ENCODE measurements at regions not wholly inside any gene's neighbourhood (a gene's known extent, or its start where the extent isn't known, plus 50 kb on each side); places are given as distances from the start of the nearest gene placed in this dataset.
"Not testable (repeated sequence)": the region's sequence is repeated elsewhere in the genome, so short reads cannot be mapped to it uniquely, and the experiment has no call there.

DNA sequence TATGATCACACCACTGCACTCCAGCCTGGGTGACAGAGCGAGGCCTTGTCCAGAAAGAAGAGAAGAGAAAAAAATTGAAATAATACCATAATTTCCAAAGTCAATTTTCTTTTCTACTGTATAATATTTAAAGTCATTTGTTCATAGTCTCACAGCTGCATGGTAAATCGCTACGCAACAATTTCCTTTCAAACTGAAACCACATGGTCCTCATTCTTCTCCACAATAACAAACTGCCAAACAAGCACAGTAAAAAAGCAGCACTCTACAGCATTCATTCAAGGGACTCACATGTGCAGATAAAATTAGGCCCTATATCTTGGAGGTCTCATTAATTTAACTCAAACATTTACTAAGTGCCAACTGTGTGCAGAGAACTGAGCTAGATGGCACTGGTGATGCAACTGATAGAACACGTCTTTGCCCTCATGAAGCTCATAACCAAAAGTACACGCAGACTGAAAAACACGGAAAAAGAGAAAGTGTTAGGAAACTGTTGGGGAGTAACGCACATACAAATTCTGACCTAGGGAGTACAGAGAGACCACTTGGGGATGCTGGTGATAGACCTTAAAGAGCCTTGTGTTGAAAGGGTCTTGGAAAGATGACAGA lies 68.4 kb upstream of the SRRM3 start:
- ChIA-PET POLR2A (no interaction called here), CTCF (interaction anchor here (0.9 to 2.5 kb wide), 4 partner anchors 10 to 220 kb away, joined by 3 to 8 read pairs (median 4); no protein-coding TSS in a partner anchor)
- Mint-ChIP-seq H3K9me3 (ENCODE audit: low read depth) (no peaks in the 10 kb centered on the region), H3K27me3 (no peaks in the 10 kb centered on the region), H3K4me1 (peaks cover 34% of the 10 kb centered on the region), H3K36me3 (ENCODE audit: low read depth) (no peaks in the 10 kb centered on the region), H3K27ac (peak overlapping the region; percentile 64), H3K4me3 (peak overlapping the region; percentile 33)
- intact Hi-C loops (cut with DNase I, micrococcal nuclease): loop anchor here (1.0 to 10.0 kb wide), 3 partner anchors 10 to 268 kb away; partner anchors contain the start of genes MDH2 (in 1 of the 2) and STYXL1 (in 1 of the 2)
- DNase-seq (no peak), ATAC-seq (peak; percentile 62)

DNA sequence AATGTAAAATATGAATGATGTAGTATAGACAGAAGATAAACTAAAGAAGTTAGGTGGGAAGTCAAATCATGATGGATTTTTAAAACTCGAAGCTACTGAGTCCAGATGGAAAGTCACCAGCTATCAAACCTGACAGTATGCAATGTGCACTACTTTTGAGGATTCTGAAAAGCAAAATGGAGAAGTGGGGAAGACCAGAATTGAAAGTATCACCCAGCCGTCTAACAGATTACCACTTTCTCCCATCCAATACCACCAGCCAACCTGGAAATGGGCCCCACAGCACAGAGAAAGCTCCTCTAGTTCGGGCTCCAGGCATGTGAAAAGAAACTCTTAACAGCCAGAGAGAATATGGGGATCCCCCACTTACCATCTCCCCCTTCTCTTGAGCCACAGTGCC lies 67.9 kb upstream of the SRRM3 start:
- peak overlapping the region; percentile 33 for H3K4me3 Mint-ChIP-seq
- H3K4me1 Mint-ChIP-seq: peaks cover 39% of the 10 kb centered on the region
- ATAC-seq: no peak
- H3K9me3 Mint-ChIP-seq (ENCODE audit: low read depth): no peaks in the 10 kb centered on the region
- peak overlapping the region; percentile 64 for H3K27ac Mint-ChIP-seq
- ChIA-PET CTCF (interaction anchor here (0.9 to 2.5 kb wide), 3 partner anchors 9 to 23 kb away, joined by 3 to 8 read pairs (median 5); no protein-coding TSS in a partner anchor), POLR2A (no interaction called here)
- no peaks in the 10 kb centered on the region for H3K27me3 Mint-ChIP-seq
- intact Hi-C loops (cut with DNase I, micrococcal nuclease): loop anchor here (1.0 to 10.0 kb wide), 3 partner anchors 9 to 269 kb away; partner anchors contain the start of genes MDH2 (in 1 of the 2) and STYXL1 (in 1 of the 2)
- DNase-seq: no peak
- no peaks in the 10 kb centered on the region for H3K36me3 Mint-ChIP-seq (ENCODE audit: low read depth)

DNA sequence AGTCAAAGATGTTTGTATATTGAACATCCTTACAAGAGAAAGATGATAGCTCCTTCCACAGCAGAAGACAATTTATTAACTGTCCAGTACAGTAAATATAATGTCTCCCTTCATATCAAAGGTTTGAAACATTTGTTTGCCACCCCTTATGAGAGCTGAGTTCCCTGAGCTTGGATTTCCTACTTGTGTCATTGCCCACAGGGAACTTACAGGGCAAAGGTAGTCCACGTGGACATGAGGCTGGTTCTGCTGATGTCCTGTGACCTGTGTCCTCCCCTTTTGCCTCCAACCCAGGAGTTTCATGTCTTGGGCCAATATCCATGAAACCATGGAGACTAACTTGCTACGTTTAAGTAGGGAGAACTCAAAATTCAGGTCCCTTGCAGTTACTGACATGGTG lies 66.4 kb upstream of the SRRM3 start:
- POLR2A ChIA-PET; ATAC-seq; H3K36me3 Mint-ChIP-seq (ENCODE audit: low read depth); H3K27ac Mint-ChIP-seq; H3K4me3 Mint-ChIP-seq; DNase-seq; H3K27me3 Mint-ChIP-seq; H3K9me3 Mint-ChIP-seq (ENCODE audit: low read depth); CTCF ChIA-PET: not testable (repeated sequence)
- H3K4me1 Mint-ChIP-seq: peaks cover 39% of the 10 kb centered on the region
- intact Hi-C loops (cut with DNase I, micrococcal nuclease): loop anchor here (10.0 kb wide), 2 partner anchors 90 to 270 kb away; partner anchors contain the start of genes MDH2 (in 1 of the 2) and STYXL1 (in 1 of the 2)

GRCh38 chr7:76138577-76139313 lies 63.0 kb upstream of the SRRM3 start:
- ChIA-PET CTCF (interaction anchor here (0.6 to 1.2 kb wide), 3 partner anchors 10 to 32 kb away, joined by 3 to 6 read pairs (median 4); no protein-coding TSS in a partner anchor), POLR2A (interaction anchor here (1.0 kb wide), 1 partner anchor 90 kb away, joined by 3 read pairs; the partner anchor contains the start of gene MDH2)
- not testable (repeated sequence) for H3K36me3 Mint-ChIP-seq (ENCODE audit: low read depth); H3K4me3 Mint-ChIP-seq; H3K9me3 Mint-ChIP-seq (ENCODE audit: low read depth); H3K27ac Mint-ChIP-seq; H3K27me3 Mint-ChIP-seq
- ATAC-seq (peak; percentile 20), DNase-seq (peak; percentile 22)
- peaks cover 25% of the 10 kb centered on the region for H3K4me1 Mint-ChIP-seq
- intact Hi-C loops (cut with DNase I, micrococcal nuclease): loop anchor here (10.0 kb wide), 2 partner anchors 94 to 274 kb away; partner anchors contain the start of genes MDH2 (in 1 of the 2) and STYXL1 (in 1 of the 2)

DNA sequence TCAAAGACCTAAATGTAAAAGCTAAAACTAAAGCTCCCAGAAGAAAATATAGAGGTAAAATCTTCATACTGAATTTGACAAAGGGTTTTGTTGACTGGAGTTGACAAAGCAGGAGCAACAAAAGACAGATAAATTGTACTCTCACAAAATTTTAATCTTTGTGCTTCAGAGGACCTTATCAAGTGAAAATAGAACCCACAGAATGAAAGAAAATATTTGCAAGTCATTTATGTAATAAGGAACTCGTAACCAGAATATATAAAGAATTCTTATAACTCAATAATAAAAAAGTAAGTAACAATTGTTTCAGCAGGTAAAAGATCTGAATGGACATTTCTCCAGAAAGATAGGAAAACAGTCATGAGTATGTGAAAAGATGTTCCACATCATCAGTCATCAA lies 62.0 kb upstream of the SRRM3 start:
- Mint-ChIP-seq H3K4me3 (no peak overlapping the region), H3K4me1 (peaks cover 24% of the 10 kb centered on the region), H3K9me3 (ENCODE audit: low read depth) (no peaks in the 10 kb centered on the region), H3K27me3 (no peaks in the 10 kb centered on the region), H3K36me3 (ENCODE audit: low read depth) (no peaks in the 10 kb centered on the region), H3K27ac (no peak overlapping the region)
- ATAC-seq (no peak), DNase-seq (no peak)
- ChIA-PET POLR2A (no interaction called here), CTCF (no interaction called here)
- intact Hi-C loops (cut with DNase I, micrococcal nuclease): loop anchor here (10.0 kb wide), 2 partner anchors 95 to 275 kb away; partner anchors contain the start of genes MDH2 (in 1 of the 2) and STYXL1 (in 1 of the 2)

GRCh38 chr7:76140259-76140658 lies 61.4 kb upstream of the SRRM3 start:
- H3K4me3 Mint-ChIP-seq; POLR2A ChIA-PET; H3K9me3 Mint-ChIP-seq (ENCODE audit: low read depth); H3K36me3 Mint-ChIP-seq (ENCODE audit: low read depth); intact Hi-C loops (cut with DNase I, micrococcal nuclease); ATAC-seq; DNase-seq; H3K27ac Mint-ChIP-seq; CTCF ChIA-PET; H3K27me3 Mint-ChIP-seq: not testable (repeated sequence)
- peaks cover 29% of the 10 kb centered on the region for H3K4me1 Mint-ChIP-seq

DNA sequence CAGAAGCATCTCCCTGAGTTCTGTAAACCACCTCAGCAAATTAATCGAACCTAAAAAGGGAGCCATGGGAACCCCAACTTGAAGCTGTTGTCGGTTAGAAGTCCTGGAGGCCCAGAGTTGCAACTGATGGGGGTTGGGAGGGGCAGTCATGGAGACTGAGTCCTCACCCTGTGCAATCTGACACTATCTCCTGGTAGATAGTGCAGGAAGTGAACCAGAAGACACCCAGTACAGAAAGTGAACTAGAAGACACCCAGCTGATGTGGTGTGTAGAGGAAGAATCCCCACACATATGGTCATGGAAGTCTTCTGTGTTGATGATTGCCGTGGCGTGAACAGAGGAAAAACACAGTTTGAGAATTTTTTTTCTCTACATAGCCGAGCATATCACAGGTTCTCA lies 58.8 kb upstream of the SRRM3 start:
- peak overlapping the region; percentile 77 for H3K27ac Mint-ChIP-seq
- intact Hi-C loops (cut with DNase I, micrococcal nuclease): loop anchor here in 1 of 2 experiments (1.0 kb wide), 1 partner anchor 10 kb away; no protein-coding TSS in a partner anchor
- DNase-seq (peak; percentile 28), ATAC-seq (peak; percentile 90)
- ChIA-PET CTCF (interaction anchor here (2.5 kb wide), 1 partner anchor 9 kb away, joined by 8 read pairs; no protein-coding TSS in a partner anchor), POLR2A (no interaction called here)
- no peaks in the 10 kb centered on the region for H3K9me3 Mint-ChIP-seq (ENCODE audit: low read depth)
- H3K27me3 Mint-ChIP-seq: no peaks in the 10 kb centered on the region
- no peak overlapping the region for H3K4me3 Mint-ChIP-seq
- no peaks in the 10 kb centered on the region for H3K36me3 Mint-ChIP-seq (ENCODE audit: low read depth)
- H3K4me1 Mint-ChIP-seq: peaks cover 33% of the 10 kb centered on the region

DNA sequence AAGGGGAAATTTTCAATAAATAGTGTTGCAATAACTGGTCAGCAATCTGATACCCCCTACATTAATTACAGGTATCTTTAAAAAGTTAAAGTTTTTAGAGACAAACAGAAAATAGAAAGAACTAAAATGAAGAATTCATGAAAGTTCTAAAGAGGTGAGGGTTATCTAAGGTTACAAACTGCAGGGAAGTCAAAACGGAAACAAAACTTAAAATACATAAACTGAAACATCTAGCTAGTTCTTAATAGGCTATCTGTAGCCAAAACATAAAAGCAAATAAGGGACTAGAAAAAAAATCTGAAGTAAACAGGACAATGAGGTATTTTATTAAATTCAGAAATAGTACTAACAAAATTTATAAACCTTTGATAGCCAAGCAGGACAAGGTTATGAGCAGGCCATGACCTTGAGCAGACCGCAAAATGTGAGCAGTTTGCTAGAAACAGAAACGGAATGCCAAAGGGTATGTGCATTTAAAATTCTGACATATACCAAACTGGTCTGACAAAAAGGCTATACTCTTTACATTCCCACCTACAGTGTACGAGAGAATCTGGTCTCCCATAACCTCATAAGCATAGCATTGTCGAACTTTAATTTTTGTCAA lies 56.9 kb upstream of the SRRM3 start:
- H3K9me3 Mint-ChIP-seq (ENCODE audit: low read depth); H3K36me3 Mint-ChIP-seq (ENCODE audit: low read depth); DNase-seq; H3K27me3 Mint-ChIP-seq; H3K4me3 Mint-ChIP-seq; POLR2A ChIA-PET; ATAC-seq; intact Hi-C loops (cut with DNase I, micrococcal nuclease): not testable (repeated sequence)
- peaks cover 26% of the 10 kb centered on the region for H3K4me1 Mint-ChIP-seq
- peak overlapping the region; percentile 63 for H3K27ac Mint-ChIP-seq
- CTCF ChIA-PET: interaction anchor here (1.8 to 2.5 kb wide), 2 partner anchors 9 to 11 kb away, joined by 5 to 8 read pairs; no protein-coding TSS in a partner anchor

GRCh38 chr7:76146374-76146773 lies 55.3 kb upstream of the SRRM3 start:
- Mint-ChIP-seq H3K4me1 (peaks cover 31% of the 10 kb centered on the region), H3K36me3 (ENCODE audit: low read depth) (no peaks in the 10 kb centered on the region), H3K9me3 (ENCODE audit: low read depth) (no peaks in the 10 kb centered on the region), H3K4me3 (no peak overlapping the region), H3K27ac (no peak overlapping the region), H3K27me3 (no peaks in the 10 kb centered on the region)
- intact Hi-C loops (cut with DNase I, micrococcal nuclease): no loop called here
- ChIA-PET CTCF (no interaction called here), POLR2A (no interaction called here)
- DNase-seq (no peak), ATAC-seq (no peak)

GRCh38 chr7:76148947-76149346 lies 52.7 kb upstream of the SRRM3 start:
- POLR2A ChIA-PET; H3K9me3 Mint-ChIP-seq (ENCODE audit: low read depth); H3K27ac Mint-ChIP-seq; DNase-seq; H3K36me3 Mint-ChIP-seq (ENCODE audit: low read depth); H3K4me3 Mint-ChIP-seq; ATAC-seq; intact Hi-C loops (cut with DNase I, micrococcal nuclease); H3K27me3 Mint-ChIP-seq: not testable (repeated sequence)
- H3K4me1 Mint-ChIP-seq: peaks cover 41% of the 10 kb centered on the region
- CTCF ChIA-PET: interaction anchor here (0.6 to 1.4 kb wide), 3 partner anchors 20 to 519 kb away, joined by 3 to 4 read pairs (median 3); no protein-coding TSS in a partner anchor
